ENCODE measurements at regions not wholly inside any gene's neighbourhood (a gene's known extent, or its start where the extent isn't known, plus 50 kb on each side); places are given as distances from the start of the nearest gene placed in this dataset.

GRCh38 chr10:20688797-20689544, 208.1 kb downstream of the NEBL start:
- Mint-ChIP-seq H3K27me3 (ENCODE audit: low read depth) (no peaks in the 10 kb centered on the region), H3K36me3 (ENCODE audit: low read depth) (no peaks in the 10 kb centered on the region), H3K27ac (ENCODE audit: unreplicated experiment) (no peak overlapping the region), H3K4me3 (ENCODE audit: unreplicated experiment) (no peak overlapping the region), H3K9me3 (ENCODE audit: low read depth) (peaks cover 3% of the 10 kb centered on the region), H3K4me1 (ENCODE audit: low read depth) (peaks cover 4% of the 10 kb centered on the region)
- DNase-seq (ENCODE audit: low spot score) = no peak
- TF ChIP-seq CTCF (IDR thresholded peaks at IDR 0.05) = no peak

- no peak for TF ChIP-seq CTCF (IDR thresholded peaks at IDR 0.05)
- Mint-ChIP-seq H3K4me3 (ENCODE audit: unreplicated experiment) (no peak overlapping the region), H3K4me1 (ENCODE audit: low read depth) (no peaks in the 10 kb centered on the region), H3K27ac (ENCODE audit: unreplicated experiment) (no peak overlapping the region), H3K9me3 (ENCODE audit: low read depth) (peaks cover 3% of the 10 kb centered on the region), H3K36me3 (ENCODE audit: low read depth) (no peaks in the 10 kb centered on the region), H3K27me3 (ENCODE audit: low read depth) (no peaks in the 10 kb centered on the region)
- no peak for DNase-seq (ENCODE audit: low spot score)
Observed at GRCh38 chr10:20686015-20686635, 211.0 kb downstream of the NEBL start.

- H3K4me3 Mint-ChIP-seq (ENCODE audit: unreplicated experiment) = no peak overlapping the region
- no peaks in the 10 kb centered on the region for H3K36me3 Mint-ChIP-seq (ENCODE audit: low read depth)
- DNase-seq (ENCODE audit: low spot score) = no peak
- H3K9me3 Mint-ChIP-seq (ENCODE audit: low read depth) = no peaks in the 10 kb centered on the region
- H3K4me1 Mint-ChIP-seq (ENCODE audit: low read depth) = no peaks in the 10 kb centered on the region
- TF ChIP-seq CTCF (IDR thresholded peaks at IDR 0.05) = no peak
- H3K27ac Mint-ChIP-seq (ENCODE audit: unreplicated experiment) = no peak overlapping the region
- H3K27me3 Mint-ChIP-seq (ENCODE audit: low read depth) = no peaks in the 10 kb centered on the region
Observed at GRCh38 chr10:20685462-20685861, 211.6 kb downstream of the NEBL start.

GRCh38 chr10:20683345-20683744, 213.8 kb downstream of the NEBL start:
- no peak for DNase-seq (ENCODE audit: low spot score)
- Mint-ChIP-seq H3K27me3 (ENCODE audit: low read depth) (no peaks in the 10 kb centered on the region), H3K27ac (ENCODE audit: unreplicated experiment) (no peak overlapping the region), H3K4me1 (ENCODE audit: low read depth) (no peaks in the 10 kb centered on the region), H3K9me3 (ENCODE audit: low read depth) (no peaks in the 10 kb centered on the region), H3K4me3 (ENCODE audit: unreplicated experiment) (no peak overlapping the region), H3K36me3 (ENCODE audit: low read depth) (no peaks in the 10 kb centered on the region)
- no peak for TF ChIP-seq CTCF (IDR thresholded peaks at IDR 0.05)

GRCh38 chr10:20682782-20683181, 214.3 kb downstream of the NEBL start:
- H3K27ac Mint-ChIP-seq (ENCODE audit: unreplicated experiment) = no peak overlapping the region
- H3K36me3 Mint-ChIP-seq (ENCODE audit: low read depth) = no peaks in the 10 kb centered on the region
- TF ChIP-seq CTCF (IDR thresholded peaks at IDR 0.05) = no peak
- no peaks in the 10 kb centered on the region for H3K9me3 Mint-ChIP-seq (ENCODE audit: low read depth)
- no peak for DNase-seq (ENCODE audit: low spot score)
- no peaks in the 10 kb centered on the region for H3K4me1 Mint-ChIP-seq (ENCODE audit: low read depth)
- H3K4me3 Mint-ChIP-seq (ENCODE audit: unreplicated experiment) = no peak overlapping the region
- H3K27me3 Mint-ChIP-seq (ENCODE audit: low read depth) = no peaks in the 10 kb centered on the region
